Adrenal gland (tissue), 9 donors: ENCODE measurements at regions not wholly inside any gene's neighbourhood (a gene's known extent, or its start where the extent isn't known, plus 50 kb on each side); places are given as distances from the start of the nearest gene placed in this dataset.
"Not testable (repeated sequence)": the region's sequence is repeated elsewhere in the genome, so short reads cannot be mapped to it uniquely, and the experiment has no call there.

Source experiments
- DNase-seq, 7 donors: peaks; one replicate each; pipeline ENCODE4 v3.0.0-alpha.2; 2019 to 2020
- H3K27ac ChIP-seq, 5 donors: fragments of 200-600 bp; sonication (generic) in 4 of 5; 1 replicate in 3 of 5; 2 replicates in 2 of 5; pipeline versions ENCODE4 v1.5.1 to v1.8.0; 2016 to 2020; ENCODE audit warnings: mild to moderate bottlenecking in 1 of 5
- H3K27me3 ChIP-seq: fragments of 200-600 bp; 2 replicates; pipeline ENCODE4 v1.8.0; 2021
- H3K36me3 ChIP-seq, 2 donors: fragments of 200-600 bp; replicated peaks in 1 of 2; 1 replicate in 1 of 2; 2 replicates in 1 of 2; pipeline versions ENCODE4 v1.5.1 to v1.8.0; 2018 to 2022
- H3K4me1 ChIP-seq, 2 donors: fragments of 200-600 bp; replicated peaks in 1 of 2; 1 replicate in 1 of 2; 2 replicates in 1 of 2; pipeline versions ENCODE4 v1.5.1 to v1.8.0; 2018 to 2021
- H3K4me3 ChIP-seq, 4 donors: fragments of 200-600 bp; sonication (generic) in 3 of 4; one replicate each; pipeline ENCODE4 v1.5.1; 2016 to 2018
- H3K9me3 ChIP-seq, 3 donors: fragments of 200-600 bp; sonication (generic) in 1 of 3; replicated peaks in 1 of 3; 1 replicate in 2 of 3; 2 replicates in 1 of 3; pipeline versions ENCODE4 v1.5.1 to v1.8.0; 2016 to 2021
- POLR2A ChIP-seq, 2 donors: fragments of 450-650 bp; IDR thresholded peaks; one replicate each; pipeline ENCODE4 v1.6.1; 2017; ENCODE audit warnings: antibody characterized with exemption in 2 of 2, mild to moderate bottlenecking in 2 of 2, moderate library complexity in 1 of 2
- WGBS, 4 donors: extraction: QIAGEN DNeasy Blood & Tissue Kit in 2 of 4; methylation state at CpG; one replicate each; pipeline versions ENCODE4 v1.1.5 to v1.1.7; 2013 to 2017; 5-methylcytosine and 5-hydroxymethylcytosine counted together
- intact Hi-C, 2 donors: fragments of 100-400 bp; cut with DNase I; formaldehyde crosslinking; loops; one replicate each; pipeline versions ENCODE4 v1.14.1 to v1.15.0; 2022 to 2023
- TF ChIP-seq, protein P1 (sequence below), 6 experiments: fragments of 450-650 bp in 4 of 6; fragments of 200-600 bp in 2 of 6; sonication (generic) in 1 of 6; IDR thresholded peaks; 1 replicate in 5 of 6; 2 replicates in 1 of 6; pipeline versions ENCODE4 v1.5.1 to v1.8.0; 2016 to 2021; ENCODE audit warnings: antibody characterized with exemption in 6 of 6, mild to moderate bottlenecking in 2 of 6, moderate library complexity in 1 of 6
- donor health status: healthy with polysubstance abuse.
- donor health status: Bipolar disorder and iron deficiency.
- donor health status: DM: yes; HTN: yes; CAD: no.
- donor health status: DM: no; HTN: no; CAD: no.
- donor health status: DM: no; HTN: no; CAD: no.

DNA sequence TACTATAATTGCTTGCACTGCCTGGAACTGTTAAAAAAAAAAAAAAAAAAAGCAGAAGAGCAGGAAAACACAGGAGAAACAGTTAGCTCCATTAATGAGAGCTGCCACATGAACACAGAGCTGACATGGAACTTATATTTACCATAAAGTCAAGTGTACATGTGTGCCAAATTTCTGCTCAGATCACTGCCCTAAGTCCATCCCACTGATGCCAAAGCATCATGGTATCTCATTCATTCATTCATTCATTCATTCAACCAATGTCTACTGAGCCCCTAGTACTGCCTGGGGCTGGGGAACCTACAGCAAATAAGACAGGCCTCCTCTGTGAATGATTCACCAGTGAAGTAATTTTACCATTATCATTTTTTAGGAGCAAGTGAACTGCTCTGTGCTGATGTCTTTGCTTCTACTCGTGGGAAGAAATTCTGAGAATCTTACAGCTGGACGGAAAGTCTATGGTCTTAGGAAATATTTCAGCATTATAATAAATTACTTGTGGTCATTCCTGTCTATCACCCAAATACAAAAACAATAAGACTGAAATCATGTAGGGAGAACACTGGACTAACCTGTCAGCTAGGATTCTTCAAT lies 58.8 kb upstream of the ABLIM1 start:
- no peak for DNase-seq
- Histone ChIP-seq H3K36me3 (no peaks in the 10 kb centered on the region), H3K27ac (no peak overlapping the region), H3K9me3 (no peaks in the 10 kb centered on the region), H3K4me1 (peaks cover 0 to 33% of the 10 kb centered on the region in 2 donors), H3K4me3 (no peak overlapping the region), H3K27me3 (no peaks in the 10 kb centered on the region)
- intact Hi-C loops = no loop called here
- WGBS, 4 donors = 88 to 96% (median 92%) methylated on average over 2 of the region's 2 CpGs
- TF ChIP-seq, protein P1, sequence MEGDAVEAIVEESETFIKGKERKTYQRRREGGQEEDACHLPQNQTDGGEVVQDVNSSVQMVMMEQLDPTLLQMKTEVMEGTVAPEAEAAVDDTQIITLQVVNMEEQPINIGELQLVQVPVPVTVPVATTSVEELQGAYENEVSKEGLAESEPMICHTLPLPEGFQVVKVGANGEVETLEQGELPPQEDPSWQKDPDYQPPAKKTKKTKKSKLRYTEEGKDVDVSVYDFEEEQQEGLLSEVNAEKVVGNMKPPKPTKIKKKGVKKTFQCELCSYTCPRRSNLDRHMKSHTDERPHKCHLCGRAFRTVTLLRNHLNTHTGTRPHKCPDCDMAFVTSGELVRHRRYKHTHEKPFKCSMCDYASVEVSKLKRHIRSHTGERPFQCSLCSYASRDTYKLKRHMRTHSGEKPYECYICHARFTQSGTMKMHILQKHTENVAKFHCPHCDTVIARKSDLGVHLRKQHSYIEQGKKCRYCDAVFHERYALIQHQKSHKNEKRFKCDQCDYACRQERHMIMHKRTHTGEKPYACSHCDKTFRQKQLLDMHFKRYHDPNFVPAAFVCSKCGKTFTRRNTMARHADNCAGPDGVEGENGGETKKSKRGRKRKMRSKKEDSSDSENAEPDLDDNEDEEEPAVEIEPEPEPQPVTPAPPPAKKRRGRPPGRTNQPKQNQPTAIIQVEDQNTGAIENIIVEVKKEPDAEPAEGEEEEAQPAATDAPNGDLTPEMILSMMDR (IDR thresholded peaks at IDR 0.05) = no peak
- TF ChIP-seq POLR2A (IDR thresholded peaks at IDR 0.05) = no peak

DNA sequence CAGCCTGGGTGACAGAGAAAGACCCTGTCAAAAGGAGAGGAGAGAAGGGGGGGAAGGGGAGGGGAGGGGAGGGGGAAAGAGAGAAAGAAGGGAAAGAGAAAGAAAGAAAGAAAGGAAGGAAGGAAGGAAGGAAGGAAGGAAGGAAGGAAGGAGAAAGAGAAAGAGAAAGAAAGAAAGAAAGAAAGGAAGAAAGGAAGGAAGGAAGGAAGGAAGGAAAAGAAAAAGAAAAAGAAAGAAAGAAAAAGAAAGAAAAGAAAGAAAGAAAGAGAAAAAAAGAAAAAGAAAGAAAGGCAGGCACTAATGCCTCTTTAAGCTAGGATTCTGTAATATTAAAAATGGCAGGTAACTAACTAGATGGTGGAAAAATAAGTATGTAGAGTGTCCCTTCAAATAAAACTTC lies 59.8 kb upstream of the ABLIM1 start:
- peaks cover 0 to 33% of the 10 kb centered on the region in 2 donors for H3K4me1 ChIP-seq
- H3K36me3 ChIP-seq, H3K4me3 ChIP-seq, DNase-seq, H3K27ac ChIP-seq, intact Hi-C loops, H3K27me3 ChIP-seq, H3K9me3 ChIP-seq: not testable (repeated sequence)

DNA sequence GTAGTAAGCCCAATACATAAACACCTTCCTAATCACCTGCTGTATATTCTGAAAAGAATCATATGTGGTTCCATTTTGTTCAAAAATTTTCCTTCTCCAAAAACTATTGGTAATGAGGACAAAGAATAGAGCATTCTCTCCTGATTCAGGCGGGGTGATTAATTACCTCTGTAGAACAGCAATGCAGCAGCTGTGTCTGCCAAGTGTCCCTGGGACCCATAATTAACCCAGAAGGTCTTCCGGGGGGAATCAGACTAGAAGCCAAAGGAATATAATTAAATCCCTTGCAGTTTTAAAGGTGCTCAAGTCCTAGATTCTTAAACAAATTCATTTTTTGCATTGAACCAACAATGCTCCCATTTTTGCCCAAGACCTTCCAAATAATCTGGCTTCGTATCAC lies 60.3 kb upstream of the ABLIM1 start:
- no peak for TF ChIP-seq POLR2A (IDR thresholded peaks at IDR 0.05)
- TF ChIP-seq, protein P1 (IDR thresholded peaks at IDR 0.05) = no peak
- 60 to 70% (median 66%) methylated on average over 3 of the region's 3 CpGs for WGBS, 4 donors
- H3K4me3 ChIP-seq = no peak overlapping the region
- no peak overlapping the region for H3K27ac ChIP-seq
- no peaks in the 10 kb centered on the region for H3K36me3 ChIP-seq
- no peak for DNase-seq
- H3K27me3 ChIP-seq = no peaks in the 10 kb centered on the region
- no peaks in the 10 kb centered on the region for H3K9me3 ChIP-seq
- intact Hi-C loops = no loop called here
- peaks cover 0 to 33% of the 10 kb centered on the region in 2 donors for H3K4me1 ChIP-seq

DNA sequence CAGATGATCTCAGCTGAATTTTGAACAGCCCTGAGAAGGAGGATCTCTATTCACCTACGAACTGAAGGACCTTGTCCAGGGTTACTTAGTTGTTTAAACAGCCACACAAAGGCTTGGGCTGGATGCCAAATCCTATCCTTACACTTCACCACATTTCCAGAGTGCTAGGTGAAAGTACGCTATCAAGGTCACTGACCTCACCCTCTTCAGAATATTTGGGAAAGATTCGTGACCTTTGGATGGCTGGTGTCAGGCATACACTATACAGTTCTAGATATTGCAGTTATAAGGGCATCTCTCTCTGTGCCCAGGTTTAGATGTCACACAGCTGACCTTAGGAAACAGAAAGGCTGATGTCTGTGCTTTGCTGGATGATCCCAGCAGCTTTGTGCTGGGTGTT lies 61.2 kb upstream of the ABLIM1 start:
- no peak overlapping the region for H3K27ac ChIP-seq
- 46 to 78% (median 48%) methylated on average over 3 of the region's 3 CpGs for WGBS, 4 donors
- intact Hi-C loops = no loop called here

DNA sequence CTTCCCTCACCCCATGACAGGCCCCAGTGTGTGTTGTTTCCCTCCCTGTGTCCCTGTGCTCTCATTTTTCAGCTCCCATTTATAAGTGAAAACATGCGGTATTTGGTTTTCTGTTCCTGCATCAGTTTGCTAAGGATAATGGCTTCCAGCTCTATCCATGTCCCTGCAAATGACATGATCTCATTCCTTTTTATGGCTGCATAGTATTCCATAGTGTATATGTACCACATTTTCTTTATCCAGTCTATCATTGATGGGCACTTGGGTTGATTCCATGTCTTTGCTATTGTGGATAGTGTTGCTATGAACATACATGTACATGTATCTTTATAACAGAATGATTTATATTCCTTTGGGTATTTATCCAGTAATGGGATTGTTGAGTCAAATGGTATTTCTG lies 61.9 kb upstream of the ABLIM1 start:
- H3K9me3 ChIP-seq, H3K27ac ChIP-seq, intact Hi-C loops, H3K36me3 ChIP-seq, H3K4me3 ChIP-seq, H3K27me3 ChIP-seq, DNase-seq: not testable (repeated sequence)
- H3K4me1 ChIP-seq = peaks cover 0 to 25% of the 10 kb centered on the region in 2 donors
- WGBS, 4 donors = 97 to 100% (median 99%) methylated on average over 1 of the region's 1 CpG

More for the DNA sequence above, 61.2 kb upstream of the ABLIM1 start:
- Histone ChIP-seq H3K4me1 (peaks cover 0 to 32% of the 10 kb centered on the region in 2 donors), H3K9me3 (no peaks in the 10 kb centered on the region), H3K4me3 (no peak overlapping the region), H3K27me3 (no peaks in the 10 kb centered on the region), H3K36me3 (no peaks in the 10 kb centered on the region)
- no peak for TF ChIP-seq POLR2A (IDR thresholded peaks at IDR 0.05)
- TF ChIP-seq, protein P1 (IDR thresholded peaks at IDR 0.05) = no peak
- DNase-seq = peak in 3 of 7 donors; percentile 11 to 33 (median 30)
